HG03280 (cell line): ENCODE measurements at regions not wholly inside any gene's neighbourhood (a gene's known extent, or its start where the extent isn't known, plus 50 kb on each side); places are given as distances from the start of the nearest gene placed in this dataset.

Experiments used
- ATAC-seq: cut with Tn5 transposase; IDR thresholded peaks from one replicate; pipeline ENCODE4 v1.9.1; 2021; ENCODE audit warnings: mild to moderate bottlenecking, moderate library complexity; ENCODE audit not compliant: unreplicated experiment

DNA sequence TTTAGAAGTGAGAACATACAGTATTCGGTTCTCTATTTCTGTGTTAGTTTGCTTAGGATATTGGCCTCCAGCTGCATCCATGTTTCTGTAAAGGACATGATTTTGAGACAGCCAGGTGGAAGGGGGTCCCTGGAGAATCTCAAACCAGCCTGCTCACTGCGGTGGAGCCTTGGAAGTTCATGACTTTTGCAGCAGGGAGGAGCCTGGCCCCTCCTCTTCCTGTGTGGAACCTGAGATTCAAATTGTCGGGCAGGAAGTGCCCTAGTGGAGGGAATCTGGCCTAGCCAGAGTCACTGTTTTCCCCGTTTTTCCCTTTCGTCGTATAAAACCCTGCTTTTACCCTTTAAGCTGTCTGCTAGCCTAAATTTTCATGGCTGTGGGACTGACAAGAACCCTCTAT lies 762.6 kb downstream of the PCDH18 start:
- ATAC-seq = no peak

DNA sequence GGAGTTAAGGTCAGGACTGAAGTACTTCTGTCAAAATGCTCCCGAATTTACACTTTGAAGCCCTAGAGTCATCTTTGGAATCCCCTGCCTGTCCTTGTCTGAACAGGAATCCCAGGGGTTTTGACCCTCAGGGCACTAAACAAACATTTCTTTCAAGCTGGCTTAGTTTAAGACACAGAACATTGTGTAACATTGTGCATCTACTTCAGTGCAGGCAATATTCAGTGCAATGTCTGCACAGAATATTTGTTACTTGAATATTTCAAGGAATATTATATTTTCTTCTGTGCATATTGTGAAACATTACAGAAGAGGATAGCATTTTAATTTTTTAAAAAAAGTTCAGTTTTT lies 763.4 kb downstream of the PCDH18 start:
- ATAC-seq = no peak

DNA sequence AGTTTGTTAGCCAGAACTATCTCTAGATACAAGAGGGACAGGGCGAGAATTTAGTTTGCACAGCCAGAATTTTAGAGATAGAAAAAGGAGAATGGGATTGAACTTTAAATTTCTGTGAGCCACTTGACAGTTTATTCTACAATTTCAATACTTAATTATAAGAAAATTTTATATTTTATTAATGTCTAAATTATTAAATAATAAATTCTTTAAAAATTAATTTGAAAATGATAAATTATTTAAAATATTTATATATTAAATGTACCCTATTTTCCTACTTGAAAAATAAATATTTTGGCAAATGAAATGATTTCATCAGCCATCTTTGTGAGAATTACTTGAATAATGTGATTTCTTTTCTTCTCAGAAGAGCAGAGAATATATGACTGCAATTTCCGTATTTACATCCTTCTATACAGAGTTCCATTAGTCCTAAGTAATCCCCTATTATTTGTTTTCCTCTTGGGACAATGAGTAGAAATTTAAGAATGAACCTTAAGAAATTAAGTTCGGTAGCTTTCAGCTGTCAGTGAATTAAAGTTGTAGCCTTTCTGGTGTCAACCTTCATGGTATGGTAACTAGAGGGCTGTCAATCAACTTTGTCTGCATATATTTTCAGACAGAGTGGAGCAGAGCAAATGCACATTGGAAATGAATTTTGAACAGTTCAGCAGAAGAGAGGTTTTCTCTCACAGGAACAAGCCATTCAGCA lies 763.9 kb downstream of the PCDH18 start:
- ATAC-seq = no peak

DNA sequence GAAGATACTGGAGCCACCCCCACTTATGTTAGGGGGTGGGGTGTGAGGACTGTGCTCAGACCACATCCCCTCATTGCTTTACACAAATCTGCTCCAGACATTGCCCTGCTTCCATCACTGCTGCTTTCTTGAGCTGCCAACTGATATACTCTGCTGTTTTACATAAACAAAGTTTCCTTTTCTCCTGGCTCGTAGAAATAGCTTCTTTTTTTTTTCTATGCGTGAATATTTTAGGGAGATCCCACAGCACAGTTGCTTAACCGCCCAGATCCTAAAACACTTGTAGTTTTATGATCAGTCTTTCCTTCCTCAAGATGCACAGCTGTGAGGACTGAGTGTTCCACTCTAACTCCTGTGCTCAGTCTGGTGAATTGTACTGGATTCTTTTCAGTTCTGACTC lies 768.4 kb downstream of the PCDH18 start:
- ATAC-seq = no peak

DNA sequence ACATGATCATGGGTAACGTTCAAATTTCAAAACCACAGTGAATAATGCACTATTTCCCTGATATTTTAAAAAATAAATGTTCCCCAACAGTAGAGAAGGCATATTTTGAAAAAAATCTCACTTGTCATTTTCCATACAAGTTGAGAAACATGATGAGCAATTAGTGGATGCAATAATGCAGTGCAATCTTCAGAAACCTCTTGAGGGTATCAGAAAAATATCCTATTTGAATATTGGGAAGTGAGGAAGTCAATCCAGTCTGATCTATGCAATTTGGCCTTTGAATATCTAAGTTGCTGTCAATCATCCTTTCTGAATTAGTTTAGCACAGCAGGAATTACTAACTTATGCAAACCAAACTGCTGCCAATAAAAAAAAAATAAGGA lies 776.8 kb downstream of the PCDH18 start:
- ATAC-seq = no peak

DNA sequence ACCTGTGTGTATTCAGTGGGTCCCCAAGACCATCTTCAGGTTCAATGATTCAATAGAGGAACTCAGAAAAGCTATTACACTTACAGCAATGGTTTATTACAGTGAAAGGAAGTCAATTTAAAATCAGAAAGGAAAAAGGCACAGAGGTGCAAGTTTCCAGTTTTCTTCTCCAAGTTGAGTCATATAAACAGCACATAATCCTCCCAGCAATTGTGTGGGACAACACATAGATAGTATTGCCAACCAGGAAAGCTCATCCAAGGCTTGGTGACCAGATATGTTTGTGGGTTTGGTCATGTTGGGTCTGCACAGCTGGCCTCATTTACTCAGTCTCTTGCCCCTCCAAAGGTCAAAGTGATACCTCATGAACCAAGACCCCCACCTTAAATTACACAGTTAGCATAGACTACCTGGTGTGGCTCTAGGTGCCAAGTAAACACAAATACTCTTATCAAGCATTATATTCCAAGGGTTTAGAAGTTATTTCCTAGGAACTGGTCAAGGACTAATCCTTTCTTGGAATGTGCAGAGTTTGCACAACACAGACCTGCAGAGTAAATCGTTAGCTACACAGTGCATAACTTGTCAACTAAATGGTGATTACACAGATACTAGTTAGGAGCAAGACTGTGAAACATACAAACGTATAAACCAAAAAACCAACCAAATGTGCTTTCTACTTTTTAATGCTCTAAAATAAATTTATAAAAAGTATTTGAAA lies 777.3 kb downstream of the PCDH18 start:
- ATAC-seq = no peak

DNA sequence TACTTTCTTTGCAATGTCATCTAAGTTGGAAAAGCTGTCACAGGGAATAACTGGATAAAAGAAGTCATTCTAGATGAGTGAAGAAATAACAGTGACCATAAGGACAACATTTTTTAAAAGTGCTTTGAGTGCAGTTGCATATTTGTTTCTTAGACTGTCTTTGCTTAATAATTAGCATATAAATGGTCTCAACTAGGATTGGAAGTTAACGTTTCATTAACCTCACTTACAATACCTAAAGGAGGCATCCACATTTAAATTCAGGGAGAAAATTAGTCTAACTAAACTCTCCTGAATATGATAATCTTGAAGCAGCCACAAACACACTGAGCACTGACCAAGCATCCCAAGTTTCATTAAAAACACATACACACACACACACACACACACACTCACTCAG lies 780.7 kb downstream of the PCDH18 start:
- no peak for ATAC-seq

DNA sequence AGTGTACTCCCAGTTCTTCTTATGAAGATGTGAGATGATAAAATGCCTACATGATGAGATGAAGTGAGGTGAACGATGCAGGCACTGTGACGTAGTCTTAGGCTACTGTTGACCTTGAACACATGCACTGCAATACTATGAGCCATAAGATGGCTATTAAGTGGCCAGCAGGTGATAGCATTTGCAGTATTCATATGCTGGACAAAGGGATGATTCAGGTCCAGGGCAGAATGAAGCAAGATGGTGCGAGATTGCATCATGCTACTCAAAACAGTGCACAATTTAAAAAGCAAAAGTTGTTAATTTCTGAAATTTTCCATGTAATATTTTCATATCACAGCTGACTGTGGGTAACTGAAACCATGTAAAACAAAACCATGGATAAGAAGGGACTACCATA lies 781.4 kb downstream of the PCDH18 start:
- no peak for ATAC-seq

DNA sequence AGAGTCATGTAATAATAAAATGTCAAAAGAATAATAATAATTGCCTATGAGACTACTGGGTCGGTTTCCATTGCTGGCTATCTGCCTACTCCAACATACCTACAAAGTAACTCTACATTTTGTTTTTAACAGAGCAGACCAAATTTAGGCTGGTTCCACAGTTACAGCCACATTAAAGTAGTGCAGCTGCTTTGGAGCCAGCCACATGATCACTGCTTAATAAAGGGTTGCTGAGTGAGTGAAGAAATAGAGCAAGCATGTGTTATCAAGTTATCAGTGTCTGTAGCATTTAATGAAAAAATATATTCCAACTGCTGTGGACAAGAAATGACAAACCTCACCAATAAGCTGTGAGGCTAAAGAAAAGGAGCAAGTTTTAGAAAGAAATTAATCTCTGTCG lies 782.3 kb downstream of the PCDH18 start:
- no peak for ATAC-seq

DNA sequence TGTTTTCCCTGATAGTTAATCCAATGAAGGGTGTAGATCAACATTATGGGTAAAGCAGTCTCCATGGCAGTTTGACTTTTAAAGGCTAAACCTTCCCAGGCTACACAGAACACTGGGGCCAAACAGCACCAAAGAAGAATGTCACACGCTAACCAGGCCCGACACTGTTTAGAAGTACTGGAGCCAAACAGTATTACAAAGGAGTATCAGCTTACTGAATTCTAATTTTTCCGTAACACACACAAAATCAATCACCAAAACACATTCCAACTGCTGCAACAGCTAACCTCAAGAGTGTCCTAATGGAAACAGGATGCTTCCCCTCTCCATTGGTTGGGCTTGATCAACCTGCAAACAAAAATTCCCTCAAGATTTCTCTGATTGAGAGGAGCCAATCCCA lies 783.5 kb downstream of the PCDH18 start:
- no peak for ATAC-seq

DNA sequence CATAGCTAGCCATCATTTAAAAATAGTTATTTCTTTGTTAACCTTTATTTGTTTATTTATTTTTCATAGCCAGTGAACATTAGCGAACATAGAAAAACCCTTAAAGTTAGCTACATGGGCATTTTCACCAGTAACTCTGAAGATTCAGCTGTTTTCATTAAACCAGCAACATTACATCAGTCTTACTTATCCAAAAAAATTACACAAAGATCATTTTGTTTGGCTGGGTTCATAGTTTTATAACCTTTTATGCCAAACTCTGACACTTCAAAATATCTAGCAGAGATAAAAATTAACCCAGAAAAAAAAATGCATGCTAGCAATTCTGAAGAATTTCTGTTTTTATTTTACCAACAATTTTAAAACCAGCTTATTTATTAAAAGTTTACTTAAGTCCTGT lies 784.1 kb downstream of the PCDH18 start:
- ATAC-seq = no peak

DNA sequence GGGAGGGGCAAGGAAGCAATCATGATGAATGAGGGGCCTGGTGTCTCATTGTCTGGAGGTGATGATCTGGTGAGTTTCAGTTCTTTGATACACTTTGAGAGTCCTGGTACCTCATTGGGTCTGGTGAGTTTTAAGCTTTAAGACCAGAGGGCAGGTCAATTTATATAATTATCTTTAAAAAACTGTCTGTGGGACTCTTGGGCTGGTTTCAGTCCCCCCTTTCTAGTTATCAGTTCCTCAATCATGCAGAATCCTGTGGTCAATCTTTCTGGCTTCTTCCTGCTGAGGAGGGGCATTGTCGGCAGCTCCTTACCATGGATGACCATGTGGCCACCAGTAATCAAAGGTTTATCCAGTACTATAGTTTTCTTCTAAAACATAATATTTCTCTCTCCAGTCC lies 789.1 kb downstream of the PCDH18 start:
- no peak for ATAC-seq

DNA sequence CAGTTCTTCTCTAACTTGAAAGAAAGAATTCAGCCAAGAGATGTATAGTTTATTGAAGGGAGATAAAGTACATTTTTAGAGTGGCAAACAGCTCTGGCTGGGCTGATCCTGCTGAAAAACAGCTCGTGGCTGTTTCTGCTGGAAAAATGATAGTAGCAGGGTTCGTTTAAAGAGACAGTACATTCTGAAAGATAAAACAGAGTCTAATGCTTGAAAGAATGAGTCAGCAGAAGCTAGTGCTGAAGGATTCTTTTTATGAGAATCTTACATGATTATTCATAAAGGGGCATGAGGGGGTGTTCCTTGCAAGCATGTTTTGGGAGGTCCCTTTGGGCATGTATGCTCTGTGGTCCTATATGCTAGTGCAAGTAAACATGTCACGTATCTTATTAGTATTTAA lies 790.0 kb downstream of the PCDH18 start:
- no peak for ATAC-seq

DNA sequence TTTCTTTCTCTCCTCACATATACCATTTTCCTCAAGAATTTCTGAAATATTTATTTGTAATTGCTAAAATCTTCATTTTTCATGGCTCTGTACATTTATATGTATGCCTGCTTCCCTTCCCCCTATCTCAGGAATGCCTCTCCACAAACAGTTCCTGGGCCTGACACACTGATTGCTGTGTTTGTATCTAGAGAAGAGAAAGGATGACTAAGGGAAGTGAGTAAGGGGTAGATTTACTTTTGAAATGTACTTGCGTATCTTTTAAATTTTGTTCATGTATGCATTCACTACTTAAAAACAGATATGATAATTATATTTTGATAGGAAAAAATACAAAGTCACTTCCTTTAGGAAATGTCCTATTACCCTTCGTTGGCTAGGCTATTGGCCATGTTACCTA lies 790.8 kb downstream of the PCDH18 start:
- no peak for ATAC-seq

DNA sequence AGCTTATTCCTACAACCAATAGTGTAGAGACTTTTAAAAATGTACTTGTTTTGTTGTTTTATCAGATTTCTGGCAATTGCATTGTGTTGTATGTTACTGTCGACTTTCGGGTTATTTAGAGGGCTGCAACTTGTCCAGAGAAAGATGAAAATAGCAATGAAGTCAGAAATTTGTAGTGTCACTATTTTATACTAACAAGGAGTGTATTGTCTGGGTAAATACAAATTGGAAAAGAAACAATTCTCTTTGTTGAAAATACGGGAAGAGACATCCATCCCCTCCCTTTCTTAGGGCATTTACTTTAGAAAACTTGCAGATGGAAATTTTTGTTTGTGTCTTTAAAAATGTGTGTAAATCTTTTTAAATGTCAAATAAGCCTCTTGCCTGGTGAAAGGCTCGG lies 792.0 kb downstream of the PCDH18 start:
- ATAC-seq = no peak

DNA sequence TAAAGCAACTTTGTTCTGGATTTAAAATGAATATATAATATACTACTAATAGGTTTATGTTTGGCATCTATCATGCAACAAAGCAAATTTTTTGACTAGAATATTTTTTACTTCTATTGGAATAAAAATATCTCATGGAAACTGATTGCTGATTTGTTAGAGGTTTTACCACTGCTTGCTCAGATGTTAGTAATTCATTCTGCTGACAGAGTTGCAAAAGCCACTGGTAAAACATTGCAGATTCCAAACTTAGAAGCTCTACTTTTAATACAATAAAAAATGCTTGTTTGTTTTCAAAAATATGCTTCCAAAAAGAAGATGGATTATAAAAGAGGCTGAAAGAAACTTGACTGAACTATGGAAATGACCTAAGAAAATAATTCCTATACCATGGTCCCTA lies 795.2 kb downstream of the PCDH18 start:
- ATAC-seq = no peak

DNA sequence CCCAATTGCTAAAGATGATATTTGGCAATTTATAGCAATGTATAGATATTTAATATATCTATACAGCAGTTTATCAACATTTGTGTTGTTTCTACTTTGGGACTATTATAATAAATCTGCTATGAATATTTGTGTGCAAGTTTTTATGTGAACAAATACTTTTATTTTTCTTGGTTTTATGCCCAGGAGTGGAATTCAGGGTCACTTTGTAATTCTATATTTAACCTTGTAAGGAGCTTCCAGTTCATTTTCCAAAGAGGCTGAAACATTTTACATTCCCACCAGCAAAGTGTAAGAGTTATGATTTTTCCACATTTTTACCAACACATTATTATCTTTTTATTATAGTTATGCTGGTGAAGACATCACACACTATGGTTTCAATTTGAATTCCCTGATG lies 801.3 kb downstream of the PCDH18 start:
- no peak for ATAC-seq

DNA sequence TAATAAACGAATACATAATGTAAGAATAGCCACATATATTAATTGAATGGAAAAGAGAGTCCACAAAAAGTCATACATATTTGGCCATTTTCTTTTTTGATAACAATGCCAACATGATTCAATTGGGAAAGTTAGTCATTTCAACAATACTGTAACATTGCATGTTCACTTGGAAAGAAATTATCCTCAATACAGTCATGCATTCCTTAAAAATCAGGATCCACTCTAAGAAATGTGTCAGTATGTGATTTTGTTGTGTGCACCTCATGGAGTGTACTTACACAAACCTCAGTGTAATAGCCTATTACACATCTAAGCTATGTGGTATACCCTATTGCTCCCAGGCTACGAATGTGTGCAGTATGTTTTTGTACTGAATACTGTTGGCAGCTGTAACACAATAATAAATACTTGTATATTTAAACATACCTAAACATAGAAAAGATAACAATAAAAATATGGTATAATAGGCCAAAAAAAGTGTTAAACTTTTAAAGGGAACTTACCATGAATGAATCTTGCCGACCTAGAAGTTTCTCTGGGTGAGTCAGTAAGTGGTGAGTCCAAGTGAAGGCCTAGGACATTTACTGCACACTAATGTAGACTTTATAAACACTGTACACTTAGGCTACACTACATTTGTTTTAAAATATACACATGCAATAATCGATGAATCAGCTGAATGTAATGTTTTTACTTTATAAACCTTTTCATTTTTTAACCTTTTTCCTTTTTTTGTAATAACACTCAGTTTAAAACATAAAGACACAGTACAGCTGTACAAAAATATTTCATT lies 806.8 kb downstream of the PCDH18 start:
- ATAC-seq = no peak

DNA sequence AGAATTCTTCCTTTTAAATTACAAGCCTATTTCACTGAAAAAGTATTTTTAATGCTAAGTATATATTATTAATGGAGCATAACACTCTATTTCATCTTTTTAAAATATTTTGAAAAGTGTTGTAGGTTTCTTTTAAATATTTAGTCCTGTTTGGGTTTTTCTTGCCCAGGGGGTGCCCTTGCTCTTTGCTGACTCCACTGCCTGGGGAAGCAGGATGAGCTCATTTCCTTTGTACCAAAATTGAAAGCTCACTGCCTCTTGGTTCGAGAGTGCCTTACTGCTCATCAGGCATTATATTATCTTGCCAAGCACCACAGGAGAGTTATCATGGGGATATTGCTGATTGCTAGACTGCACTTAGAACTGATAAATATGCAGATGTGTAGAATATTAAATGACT lies 819.2 kb downstream of the PCDH18 start:
- ATAC-seq = no peak

DNA sequence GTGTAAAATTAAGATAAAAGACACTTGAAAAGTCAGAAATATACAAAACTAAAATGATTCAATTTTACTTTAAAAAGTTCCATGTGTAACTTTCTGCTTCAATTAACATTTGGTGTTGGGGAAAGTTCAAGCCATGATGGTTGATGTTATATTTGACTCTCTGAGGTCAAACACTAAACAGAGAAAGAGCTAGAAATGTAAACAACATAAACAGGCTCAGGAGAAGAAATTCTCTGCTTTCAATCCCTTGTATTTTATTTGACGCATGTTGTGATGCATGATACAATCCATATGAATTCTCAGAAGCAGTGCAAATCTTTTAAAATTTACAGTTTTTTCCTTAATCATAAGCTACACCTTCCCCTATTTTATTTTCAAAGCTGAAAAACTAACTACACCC lies 822.4 kb downstream of the PCDH18 start:
- no peak for ATAC-seq

DNA sequence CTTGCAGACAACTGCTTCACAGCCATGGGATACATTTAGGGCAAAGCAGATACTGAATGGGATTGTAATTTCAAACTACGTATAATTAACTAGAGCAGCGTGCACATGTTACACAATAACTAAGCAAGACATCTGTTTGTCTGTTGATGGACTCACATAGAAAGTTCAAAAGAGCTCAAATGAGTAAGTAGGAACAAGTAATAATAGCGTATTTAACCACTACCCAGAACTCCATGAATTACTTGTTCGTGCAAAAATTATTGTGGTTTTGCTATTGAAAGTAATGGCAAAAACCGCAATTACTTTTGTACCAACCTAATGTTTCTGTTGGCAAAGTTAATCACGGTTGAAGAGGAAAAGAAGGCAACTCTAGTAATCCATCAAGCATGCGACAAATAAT lies 825.4 kb downstream of the PCDH18 start:
- ATAC-seq = no peak

DNA sequence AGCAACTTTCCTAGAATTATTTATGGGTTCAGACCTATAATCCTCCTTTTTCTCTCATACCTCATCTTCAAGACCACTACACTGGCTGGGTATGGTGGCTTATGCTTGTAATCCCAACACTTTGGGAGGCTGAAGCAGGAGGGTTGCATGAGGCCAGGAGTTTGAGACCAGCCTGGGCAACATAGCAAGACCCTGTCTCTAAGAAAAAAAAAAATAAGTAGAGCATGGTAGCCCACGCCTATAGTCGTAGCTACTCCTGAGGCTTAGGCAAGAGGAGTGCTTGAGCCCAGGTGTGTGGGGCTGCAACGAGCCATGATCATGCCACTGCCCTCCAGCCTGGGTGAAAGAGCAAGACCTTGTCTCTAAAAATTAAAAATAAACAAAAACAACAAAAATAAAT lies 832.4 kb downstream of the PCDH18 start:
- ATAC-seq = no peak
